ENCODE measurements at regions not wholly inside any gene's neighbourhood (a gene's known extent, or its start where the extent isn't known, plus 50 kb on each side); places are given as distances from the start of the nearest gene placed in this dataset.
A peak's percentile ranks its signal among the peaks of the same experiment; 100 is the strongest.

DNA sequence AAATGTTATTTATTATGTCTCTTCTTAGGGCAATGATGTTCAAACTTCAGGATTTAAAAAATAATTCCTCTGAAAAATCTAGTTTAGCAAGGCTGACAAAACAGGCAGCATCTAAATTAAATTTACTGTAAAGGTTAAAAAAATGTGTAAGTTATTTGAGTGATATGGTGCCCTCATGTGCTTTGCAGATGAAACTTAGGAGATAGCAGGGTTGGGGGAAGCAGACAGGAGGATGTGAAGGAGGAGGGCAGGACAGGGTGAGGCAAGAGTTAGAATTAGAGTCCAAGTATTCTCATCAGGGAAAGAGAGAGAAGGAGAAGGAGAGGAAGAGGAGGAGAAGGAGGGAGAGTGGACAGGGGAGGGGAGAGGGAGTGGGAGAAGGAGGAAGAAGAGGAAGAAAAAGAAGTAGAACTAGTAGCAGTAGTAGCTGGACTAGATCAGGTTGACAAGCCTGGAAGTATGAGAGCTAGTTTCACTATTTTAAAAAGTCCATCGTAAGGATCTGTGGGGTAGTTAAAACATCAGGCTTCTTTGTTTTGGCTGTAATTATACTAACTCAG lies 141.2 kb upstream of the SESN3 start:
- in situ Hi-C loops (cut with HindIII; ENCODE audit: low pct_unique_long_range_greater_than_20kb, low sequenced_read_pairs) = no loop called here
- TF ChIP-seq JUND (IDR thresholded peaks at IDR 0.05; ENCODE audit: low read depth) = no peak
- DNase-seq (ENCODE audit: low read depth in 1 of 2, low spot score in 1 of 2) = no peak

DNA sequence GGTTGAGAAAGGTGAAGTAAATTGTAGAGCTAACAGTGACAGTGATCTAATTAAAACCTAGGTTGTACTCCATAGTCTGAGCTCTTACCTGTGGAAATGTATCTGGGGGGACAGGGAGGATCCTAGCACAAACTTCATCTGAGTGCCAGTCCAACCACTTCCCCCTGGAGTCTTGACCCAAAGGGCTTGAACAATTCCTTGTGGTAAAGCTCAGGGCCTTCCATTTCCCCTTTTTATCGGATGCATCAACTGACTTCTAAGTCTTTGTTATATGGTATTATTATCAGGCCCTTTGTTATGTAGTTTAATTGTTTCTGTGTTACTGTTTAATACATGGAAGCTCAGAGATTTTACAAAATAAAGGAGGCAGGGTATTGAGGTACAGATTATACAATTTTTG lies 140.2 kb upstream of the SESN3 start:
- in situ Hi-C loops (cut with HindIII; ENCODE audit: low pct_unique_long_range_greater_than_20kb, low sequenced_read_pairs) = no loop called here
- no peak for TF ChIP-seq JUND (IDR thresholded peaks at IDR 0.05; ENCODE audit: low read depth)
- DNase-seq (ENCODE audit: low read depth in 1 of 2, low spot score in 1 of 2) = no peak

DNA sequence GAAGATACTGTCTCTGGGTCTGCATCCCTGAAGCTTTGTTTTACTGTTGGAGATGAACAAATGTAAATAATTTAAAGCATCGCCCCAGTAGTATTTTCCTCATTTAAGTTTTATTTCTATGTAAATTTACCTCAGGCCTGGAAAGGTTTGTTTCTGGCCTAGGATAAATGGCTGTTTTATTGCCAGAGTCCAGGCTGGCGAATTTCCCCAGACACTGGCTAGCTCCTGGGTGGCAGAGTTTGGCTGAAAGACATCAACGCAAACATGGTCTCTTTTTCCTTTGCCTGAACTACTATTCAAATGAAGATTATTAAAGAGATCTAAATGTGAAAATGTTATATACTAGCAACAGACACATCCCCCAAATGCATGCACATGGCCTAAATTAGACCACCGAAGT lies 136.7 kb upstream of the SESN3 start:
- in situ Hi-C loops (cut with HindIII; ENCODE audit: low pct_unique_long_range_greater_than_20kb, low sequenced_read_pairs) = no loop called here
- no peak for DNase-seq (ENCODE audit: low read depth in 1 of 2, low spot score in 1 of 2)
- no peak for TF ChIP-seq JUND (IDR thresholded peaks at IDR 0.05; ENCODE audit: low read depth)

DNA sequence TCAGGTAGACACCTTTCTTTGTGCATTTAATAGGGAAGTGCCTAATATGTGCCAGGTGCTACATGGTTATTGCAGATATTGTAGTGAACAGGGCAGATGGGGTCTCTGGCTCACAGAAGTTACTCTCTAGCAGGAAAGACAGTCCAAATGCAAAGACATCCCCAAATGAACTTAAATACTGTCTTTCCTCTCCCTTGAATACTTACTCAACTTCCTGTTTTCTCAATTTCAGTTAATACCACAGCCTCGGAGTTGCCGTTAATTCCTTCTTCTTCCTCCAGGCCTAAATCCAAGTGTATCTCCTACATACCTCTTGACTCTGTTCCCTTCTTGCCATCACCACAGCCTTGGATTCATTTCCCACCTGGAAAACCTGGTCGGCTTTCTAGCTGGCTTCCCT lies 134.3 kb upstream of the SESN3 start:
- TF ChIP-seq JUND (IDR thresholded peaks at IDR 0.05; ENCODE audit: low read depth) = no peak
- no peak for DNase-seq (ENCODE audit: low read depth in 1 of 2, low spot score in 1 of 2)

DNA sequence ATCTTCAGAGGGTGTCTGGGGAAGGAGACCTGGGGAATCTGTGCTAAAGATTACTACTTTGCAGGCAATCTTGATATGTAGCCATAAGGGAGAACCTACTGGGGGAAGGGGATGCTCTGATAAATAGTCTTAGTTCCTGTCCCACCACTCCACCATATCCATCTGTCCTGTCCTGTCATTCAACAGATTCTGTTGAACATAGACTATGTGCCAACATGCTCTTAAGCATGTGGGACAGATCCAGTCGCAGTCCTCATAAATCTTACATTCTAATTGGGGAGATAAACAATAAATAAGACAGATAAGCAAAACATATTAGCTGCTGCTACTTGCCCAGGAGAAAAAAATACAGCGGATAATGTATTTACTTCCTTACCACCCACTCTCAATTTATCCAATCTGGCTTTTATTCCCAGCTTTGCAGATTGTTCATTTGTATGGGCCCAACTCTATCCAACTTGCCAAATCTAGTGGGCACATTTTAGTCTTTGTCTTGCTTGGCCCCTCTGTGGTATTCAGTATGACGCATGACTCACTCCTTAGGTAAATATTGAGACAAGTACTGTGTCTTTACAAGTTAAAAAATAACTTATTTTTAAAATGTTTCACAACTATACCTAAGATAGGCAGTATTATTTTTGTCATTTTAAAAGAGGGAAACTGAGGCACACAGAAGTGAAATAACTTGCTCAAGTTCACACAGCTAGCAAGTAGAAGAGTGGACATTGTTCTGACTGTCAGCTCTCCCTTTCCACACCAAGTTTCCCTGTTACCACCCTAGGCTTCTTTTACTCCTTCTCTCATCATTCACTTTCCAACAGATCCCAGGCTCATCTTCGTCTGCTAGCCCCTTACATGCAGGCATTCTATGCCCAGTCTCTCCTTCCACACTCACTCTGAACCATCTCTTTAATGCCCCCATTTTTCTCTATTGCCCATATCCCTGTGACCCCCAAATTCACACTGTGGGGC lies 133.6 kb upstream of the SESN3 start:
- no peak for DNase-seq (ENCODE audit: low read depth in 1 of 2, low spot score in 1 of 2)

More for the DNA sequence above, 134.3 kb upstream of the SESN3 start:
- in situ Hi-C loops (cut with HindIII; ENCODE audit: low pct_unique_long_range_greater_than_20kb, low sequenced_read_pairs) = no loop called here

DNA sequence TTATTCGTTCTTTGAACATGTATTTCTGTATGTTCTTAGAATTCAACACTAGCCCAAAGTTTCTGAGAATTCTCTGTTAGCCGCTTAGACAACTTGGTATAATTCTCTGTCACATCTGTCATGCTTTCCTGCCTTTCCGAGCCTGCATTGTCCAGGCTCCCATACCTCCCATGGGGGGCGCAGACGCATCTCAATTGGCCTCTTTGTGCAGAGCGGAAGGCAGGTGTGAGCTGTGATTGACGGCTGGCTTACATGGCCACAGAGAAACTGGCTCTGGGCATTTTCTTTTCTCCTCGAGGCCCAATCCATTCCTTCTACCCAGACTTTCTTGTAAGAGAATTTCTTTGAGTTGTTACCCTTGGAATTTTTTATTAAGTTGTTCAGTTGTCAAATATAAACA lies 132.7 kb upstream of the SESN3 start:
- no peak for DNase-seq (ENCODE audit: low read depth in 1 of 2, low spot score in 1 of 2)
- in situ Hi-C loops (cut with HindIII; ENCODE audit: low pct_unique_long_range_greater_than_20kb, low sequenced_read_pairs) = no loop called here
- TF ChIP-seq JUND (IDR thresholded peaks at IDR 0.05; ENCODE audit: low read depth) = no peak

More for the DNA sequence above, 133.6 kb upstream of the SESN3 start:
- no peak for TF ChIP-seq JUND (IDR thresholded peaks at IDR 0.05; ENCODE audit: low read depth)
- in situ Hi-C loops (cut with HindIII; ENCODE audit: low pct_unique_long_range_greater_than_20kb, low sequenced_read_pairs) = no loop called here

DNA sequence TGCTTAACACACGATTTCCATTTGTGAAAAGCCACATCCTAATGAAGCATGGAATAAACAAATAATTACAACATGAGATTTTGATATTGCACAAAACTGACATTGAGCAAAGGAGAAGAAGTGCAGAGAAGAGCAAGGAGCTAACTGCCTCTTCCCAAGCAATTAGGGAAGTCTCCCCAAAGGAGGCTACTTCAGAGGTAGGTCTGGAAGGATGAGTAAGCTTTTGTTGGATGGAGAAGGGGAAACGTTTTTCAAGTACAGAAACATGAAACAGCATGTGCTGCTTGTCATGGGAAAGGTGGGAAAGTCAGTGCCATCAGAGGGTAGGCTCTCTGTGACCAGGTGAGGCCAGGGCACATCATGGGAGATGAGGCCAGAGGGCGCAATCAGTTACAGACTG lies 132.2 kb upstream of the SESN3 start:
- in situ Hi-C loops (cut with HindIII; ENCODE audit: low pct_unique_long_range_greater_than_20kb, low sequenced_read_pairs) = no loop called here
- TF ChIP-seq JUND (IDR thresholded peaks at IDR 0.05; ENCODE audit: low read depth) = no peak
- no peak for DNase-seq (ENCODE audit: low read depth in 1 of 2, low spot score in 1 of 2)

DNA sequence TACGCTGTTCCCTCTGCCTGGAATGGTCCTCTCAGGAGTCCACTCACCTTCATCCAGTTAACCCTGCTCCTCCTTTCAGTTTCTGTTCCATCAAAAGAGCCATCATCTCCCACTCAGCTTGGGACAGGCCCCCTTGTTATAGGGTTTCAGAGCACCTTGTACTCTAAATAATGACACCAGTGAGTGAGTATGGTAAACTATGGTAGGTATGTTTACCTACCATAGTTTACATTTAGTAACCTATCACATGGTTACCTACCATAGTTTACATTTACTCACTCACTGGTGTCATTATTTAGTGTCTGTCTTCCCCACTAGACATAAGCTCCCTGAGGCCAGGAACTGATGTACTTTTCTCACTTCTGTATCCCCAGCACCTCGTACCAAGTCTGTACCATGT lies 130.2 kb upstream of the SESN3 start:
- in situ Hi-C loops (cut with HindIII; ENCODE audit: low pct_unique_long_range_greater_than_20kb, low sequenced_read_pairs) = no loop called here
- DNase-seq (ENCODE audit: low read depth in 1 of 2, low spot score in 1 of 2) = no peak
- TF ChIP-seq JUND (IDR thresholded peaks at IDR 0.05; ENCODE audit: low read depth) = no peak

DNA sequence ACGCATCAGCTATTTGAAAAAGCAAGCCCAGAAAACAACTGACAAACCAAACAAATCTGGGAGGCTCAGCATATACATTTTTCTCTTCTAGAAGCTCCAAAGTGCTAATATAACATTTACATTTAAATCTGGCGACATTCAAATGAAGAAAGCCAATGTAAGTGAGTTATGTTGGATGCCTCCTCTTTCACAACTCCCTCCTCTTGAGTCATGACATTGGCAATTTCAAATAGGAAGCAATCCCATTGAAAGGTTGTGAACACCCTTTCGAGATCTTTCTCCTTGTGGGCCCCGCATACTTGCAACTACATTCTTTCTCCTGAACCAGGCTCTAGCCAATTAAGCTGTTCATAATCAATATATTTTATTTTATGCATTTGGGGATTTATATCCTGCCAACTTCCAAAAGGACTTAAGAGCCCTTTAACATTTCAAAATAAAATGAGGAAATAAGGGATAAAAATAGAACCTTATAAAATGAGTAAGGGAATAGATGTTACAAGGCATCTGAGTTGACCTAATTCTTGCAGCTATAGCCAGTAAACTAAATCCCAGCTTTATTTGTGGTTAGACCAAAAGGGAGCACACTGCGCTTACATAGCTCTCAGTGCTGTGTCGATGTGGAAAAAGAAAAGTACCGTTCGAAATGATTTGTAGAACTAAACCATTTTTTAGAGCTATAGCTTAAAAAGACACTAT lies 129.5 kb upstream of the SESN3 start:
- TF ChIP-seq JUND (IDR thresholded peaks at IDR 0.05; ENCODE audit: low read depth) = no peak
- DNase-seq (ENCODE audit: low read depth in 1 of 2, low spot score in 1 of 2) = no peak
- in situ Hi-C loops (cut with HindIII; ENCODE audit: low pct_unique_long_range_greater_than_20kb, low sequenced_read_pairs) = no loop called here

DNA sequence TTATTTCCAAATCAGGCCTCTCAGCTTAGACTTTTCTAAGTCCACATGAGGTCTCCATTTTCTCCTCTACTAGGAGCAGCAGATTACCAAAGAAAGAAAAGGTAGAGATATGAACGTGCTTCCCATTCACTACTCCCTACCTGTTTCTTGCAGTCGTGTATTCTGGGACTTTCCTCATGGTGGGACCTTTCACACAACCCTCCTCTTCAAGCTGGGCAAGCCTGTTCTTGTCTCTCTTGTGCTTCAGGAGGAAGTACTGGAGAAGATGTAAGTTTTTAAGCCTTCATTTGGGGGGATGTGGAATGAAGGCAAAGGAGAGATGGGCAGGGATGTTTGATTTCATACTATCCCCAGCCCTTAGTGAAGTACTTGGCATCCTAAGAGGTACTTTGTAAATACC lies 128.8 kb upstream of the SESN3 start:
- no peak for TF ChIP-seq JUND (IDR thresholded peaks at IDR 0.05; ENCODE audit: low read depth)
- DNase-seq (ENCODE audit: low read depth in 1 of 2, low spot score in 1 of 2) = no peak
- in situ Hi-C loops (cut with HindIII; ENCODE audit: low pct_unique_long_range_greater_than_20kb, low sequenced_read_pairs) = no loop called here

DNA sequence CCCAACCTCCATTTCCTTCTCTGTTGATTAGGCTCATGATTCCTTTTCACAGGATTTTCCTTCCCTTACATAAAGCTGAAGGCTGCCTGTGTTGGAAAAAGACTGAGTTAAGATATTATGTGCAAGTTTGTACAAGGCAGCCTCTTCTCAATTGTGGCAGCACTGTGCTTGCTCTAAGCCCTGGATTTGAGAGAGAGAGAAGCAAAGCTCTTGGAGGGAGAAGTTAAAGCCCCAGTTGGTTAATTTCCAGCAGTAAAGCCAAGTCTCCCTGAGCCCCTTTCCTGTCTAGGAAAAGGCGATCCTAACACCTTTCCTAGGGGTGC lies 128.3 kb upstream of the SESN3 start:
- in situ Hi-C loops (cut with HindIII; ENCODE audit: low pct_unique_long_range_greater_than_20kb, low sequenced_read_pairs) = no loop called here
- TF ChIP-seq JUND (IDR thresholded peaks at IDR 0.05; ENCODE audit: low read depth) = no peak
- DNase-seq (ENCODE audit: low read depth in 1 of 2, low spot score in 1 of 2) = no peak

DNA sequence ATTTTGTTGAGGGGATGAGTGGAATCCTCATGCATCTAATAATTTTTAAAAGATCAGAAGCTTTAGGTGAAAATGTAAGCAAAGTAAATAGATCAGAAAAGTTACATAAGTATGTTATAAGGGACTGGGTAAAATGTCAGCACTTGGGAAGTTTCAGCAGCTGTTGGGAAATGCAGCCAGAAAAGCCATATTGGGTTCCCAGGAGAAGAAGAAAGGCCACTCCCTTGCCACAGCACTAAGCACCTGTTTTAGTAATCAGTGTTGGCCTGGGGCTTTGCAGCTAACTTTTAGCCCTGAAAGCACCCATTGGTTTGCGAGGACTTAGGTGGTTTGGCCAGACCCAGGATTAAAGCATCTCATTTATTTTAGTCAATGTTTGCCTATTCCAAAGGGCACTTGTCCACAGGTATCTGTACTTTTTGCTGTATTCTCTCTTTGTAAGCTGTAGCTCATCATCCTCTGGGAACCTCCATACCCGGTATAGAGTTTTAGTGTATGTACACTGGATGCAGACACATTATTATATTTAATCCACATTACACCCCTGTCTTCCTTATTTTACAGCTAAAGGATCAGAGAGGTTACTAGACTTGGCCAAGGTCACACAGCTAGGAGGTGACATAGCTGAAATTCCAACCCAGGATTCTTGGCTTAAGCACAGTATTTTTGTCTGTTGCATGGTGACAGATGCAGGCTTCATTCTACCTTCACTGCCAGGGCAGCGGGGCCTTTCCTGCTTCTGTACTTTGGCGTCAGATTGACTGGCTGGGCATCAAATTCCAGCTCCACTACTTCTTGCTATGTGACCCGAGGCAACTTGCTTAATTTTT lies 127.7 kb upstream of the SESN3 start:
- no peak for TF ChIP-seq JUND (IDR thresholded peaks at IDR 0.05; ENCODE audit: low read depth)
- in situ Hi-C loops (cut with HindIII; ENCODE audit: low pct_unique_long_range_greater_than_20kb, low sequenced_read_pairs) = no loop called here
- DNase-seq (ENCODE audit: low read depth in 1 of 2, low spot score in 1 of 2) = peak in 1 of 2 experiments; percentile 38

Data from T47D (cell line).